Body of pancreas (tissue), 4 donors: ENCODE measurements at regions not wholly inside any gene's neighbourhood (a gene's known extent, or its start where the extent isn't known, plus 50 kb on each side); places are given as distances from the start of the nearest gene placed in this dataset.

Source experiments
- ATAC-seq: fragments of 150-250 bp; one replicate; pipeline ENCODE4 v1.9.1; 2016
- DNase-seq, 4 donors: peaks; one replicate each; pipeline ENCODE4 v3.0.0-alpha.2; 2019
- H3K27ac ChIP-seq, 4 donors: fragments of 200-600 bp; sonication (generic); 1 replicate in 3 of 4; 2 replicates in 1 of 4; pipeline versions ENCODE4 v1.5.1 to v1.6.1; 2016 to 2019; ENCODE audit warnings: mild to moderate bottlenecking in 1 of 4, mixed read lengths in 1 of 4, moderate library complexity in 1 of 4
- H3K27me3 ChIP-seq, 2 donors: fragments of 200-600 bp; sonication (generic); one replicate each; pipeline ENCODE4 v1.6.0; 2016; ENCODE audit warnings: mild to moderate bottlenecking in 1 of 2
- H3K36me3 ChIP-seq, 2 donors: fragments of 200-600 bp; sonication (generic); replicated peaks in 1 of 2; 2 replicates each; pipeline ENCODE4 v1.5.1; 2016; ENCODE audit warnings: low read depth in 2 of 2; ENCODE audit not compliant: insufficient read depth in 1 of 2
- H3K4me1 ChIP-seq: fragments of 200-600 bp; sonication (generic); one replicate; pipeline ENCODE4 v1.6.0; 2016
- H3K4me3 ChIP-seq, 2 donors: fragments of 200-600 bp; sonication (generic); 1 replicate in 1 of 2; 2 replicates in 1 of 2; pipeline ENCODE4 v1.5.1; 2016 to 2019
- H3K9me3 ChIP-seq, 3 donors: fragments of 200-600 bp; sonication (generic); 1 replicate in 2 of 3; 2 replicates in 1 of 3; pipeline ENCODE4 v1.5.1; 2016
- CTCF ChIP-seq, 7 experiments: fragments of 450-650 bp in 4 of 7; fragments of 200-600 bp in 3 of 7; sonication (generic) in 3 of 7; IDR thresholded peaks; one replicate each; pipeline ENCODE4 v1.5.1; 2016 to 2019; ENCODE audit warnings: antibody characterized with exemption in 7 of 7
- POLR2A ChIP-seq, 3 donors: fragments of 450-650 bp; IDR thresholded peaks; one replicate each; pipeline ENCODE4 v1.6.1; 2016; ENCODE audit warnings: antibody characterized with exemption in 3 of 3, mild to moderate bottlenecking in 2 of 3
- WGBS, 2 donors: methylation state at CpG; one replicate each; pipeline ENCODE4 v1.1.5; 2017; 5-methylcytosine and 5-hydroxymethylcytosine counted together
- intact Hi-C: fragments of 100-400 bp; cut with DNase I; formaldehyde crosslinking; loops from one replicate; pipeline ENCODE4 v1.15.1; 2023

- no peak overlapping the region for H3K27ac ChIP-seq
- no peaks in the 10 kb centered on the region for H3K9me3 ChIP-seq
- H3K4me3 ChIP-seq = no peak overlapping the region
- DNase-seq (no peak), ATAC-seq (no peak)
- TF ChIP-seq POLR2A (IDR thresholded peaks at IDR 0.05) = no peak
- TF ChIP-seq CTCF (IDR thresholded peaks at IDR 0.05) = no peak
- intact Hi-C loops = no loop called here
- H3K4me1 ChIP-seq = peaks cover 6% of the 10 kb centered on the region
- no peaks in the 10 kb centered on the region for H3K36me3 ChIP-seq
- WGBS, 2 donors = 50 to 62% methylated on average over 7 of the region's 7 CpGs
- no peaks in the 10 kb centered on the region for H3K27me3 ChIP-seq
Measured at GRCh38 chr2:8170552-8171327, 511.1 kb upstream of the ID2 start.

- Histone ChIP-seq H3K9me3 (no peaks in the 10 kb centered on the region), H3K27me3 (no peaks in the 10 kb centered on the region), H3K27ac (no peak overlapping the region), H3K4me1 (peaks cover 6% of the 10 kb centered on the region), H3K4me3 (no peak overlapping the region), H3K36me3 (no peaks in the 10 kb centered on the region)
- intact Hi-C loops = no loop called here
- TF ChIP-seq CTCF (IDR thresholded peaks at IDR 0.05) (no peak), POLR2A (IDR thresholded peaks at IDR 0.05) (no peak)
- no peak for ATAC-seq
- 11 to 25% methylated on average over 2 of the region's 2 CpGs for WGBS, 2 donors
- no peak for DNase-seq
Measured at GRCh38 chr2:8171608-8172007, 510.2 kb upstream of the ID2 start.

GRCh38 chr2:8172661-8173060, 509.2 kb upstream of the ID2 start:
- Histone ChIP-seq H3K27ac (no peak overlapping the region), H3K4me1 (peaks cover 6% of the 10 kb centered on the region), H3K4me3 (no peak overlapping the region), H3K36me3 (no peaks in the 10 kb centered on the region), H3K9me3 (no peaks in the 10 kb centered on the region), H3K27me3 (no peaks in the 10 kb centered on the region)
- intact Hi-C loops = no loop called here
- no peak for TF ChIP-seq CTCF (IDR thresholded peaks at IDR 0.05)
- no peak for TF ChIP-seq POLR2A (IDR thresholded peaks at IDR 0.05)
- 97% methylated on average over 17 of the region's 17 CpGs for WGBS, 2 donors
- ATAC-seq (no peak), DNase-seq (no peak)

GRCh38 chr2:8174641-8175257, 507.1 kb upstream of the ID2 start:
- Histone ChIP-seq H3K4me1 (peaks cover 6% of the 10 kb centered on the region), H3K9me3 (no peaks in the 10 kb centered on the region), H3K27me3 (no peaks in the 10 kb centered on the region), H3K4me3 (no peak overlapping the region), H3K27ac (no peak overlapping the region), H3K36me3 (no peaks in the 10 kb centered on the region)
- intact Hi-C loops = no loop called here
- ATAC-seq = no peak
- no peak for DNase-seq
- WGBS, 2 donors = 75 to 78% methylated on average over 4 to 6 of the region's 6 CpGs
- no peak for TF ChIP-seq CTCF (IDR thresholded peaks at IDR 0.05)
- TF ChIP-seq POLR2A (IDR thresholded peaks at IDR 0.05) = no peak

GRCh38 chr2:8176887-8177286, 505.0 kb upstream of the ID2 start:
- TF ChIP-seq CTCF (IDR thresholded peaks at IDR 0.05) (no peak), POLR2A (IDR thresholded peaks at IDR 0.05) (no peak)
- DNase-seq (no peak), ATAC-seq (no peak)
- intact Hi-C loops = no loop called here
- Histone ChIP-seq H3K36me3 (no peaks in the 10 kb centered on the region), H3K9me3 (no peaks in the 10 kb centered on the region), H3K4me1 (peaks cover 3% of the 10 kb centered on the region), H3K4me3 (no peak overlapping the region), H3K27me3 (no peaks in the 10 kb centered on the region), H3K27ac (peak overlapping the region in 1 of 4 donors; percentile 59)
- WGBS, 2 donors = 62 to 76% methylated on average over 2 of the region's 2 CpGs
